HepG2 (cell line): ENCODE measurements at regions not wholly inside any gene's neighbourhood (a gene's known extent, or its start where the extent isn't known, plus 50 kb on each side); places are given as distances from the start of the nearest gene placed in this dataset.
"Not testable (repeated sequence)": the region's sequence is repeated elsewhere in the genome, so short reads cannot be mapped to it uniquely, and the experiment has no call there.

Experiments
- ATAC-seq: fragments of 200-7000 bp; cut with Tn5 transposase; 3 replicates; pipeline ENCODE4 v1.9.1; 2020; ENCODE audit warnings: mild to moderate bottlenecking, moderate library complexity
- BruUV-seq: library from RNA; stranded (reverse); fragments of 400-500 nt; replicated peaks from 2 replicates; lab custom pipeline; 2021; lab: Mats Ljungman, UMichigan
- CTCF ChIA-PET: fragments of 300-600 bp; formaldehyde crosslinking; extraction: SDS; loops from one replicate; lab custom pipeline; 2021; ENCODE audit warnings: low total read pairs, inconsistent platforms, low intra/inter-chr PET ratio; lab: Yijun Ruan, JAX
- POLR2A ChIA-PET: fragments of 350-600 bp; sonication (Branson Sonifier 250); formaldehyde crosslinking; loops from one replicate; lab custom pipeline; 2020; ENCODE audit warnings: antibody characterized with exemption, inconsistent platforms; lab: Yijun Ruan, JAX
- DNase-seq: peaks from one replicate; pipeline ENCODE4 v3.0.0-alpha.2; 2015; ENCODE audit warnings: low spot score
- FAIRE-seq: peaks from 3 replicates; lab custom pipeline; 2011; peaks lifted over from hg19 to GRCh38; lab: Jason Lieb, UNC
- H2AFZ ChIP-seq: one replicate; pipeline ENCODE4 v1.6.1; 2011; ENCODE audit warnings: low read length, inconsistent platforms
- H3K27ac ChIP-seq: fragments of 300-600 bp; 3 replicates; pipeline ENCODE4 v1.8.0; 2011; ENCODE audit warnings: mixed run types, mild to moderate bottlenecking, mixed read lengths, low read length, inconsistent platforms; ENCODE audit not compliant: insufficient read depth; ENCODE audit errors: extremely low read length
- H3K27me3 ChIP-seq, 2 experiments: fragments of 200-600 bp in 1 of 2; 2 replicates in 1 of 2; 3 replicates in 1 of 2; pipeline versions ENCODE4 v1.6.0 to v1.8.0; 2011; ENCODE audit warnings: low read length in 2 of 2, mild to moderate bottlenecking in 2 of 2, moderate library complexity in 2 of 2, inconsistent platforms in 1 of 2; ENCODE audit not compliant: insufficient read depth in 2 of 2, control insufficient read depth in 1 of 2
- H3K36me3 ChIP-seq, 2 experiments: fragments of 200-600 bp in 1 of 2; replicated peaks in 1 of 2; 2 replicates in 1 of 2; 3 replicates in 1 of 2; pipeline versions ENCODE4 v1.5.1 to v1.8.0; 2011; ENCODE audit warnings: low read length in 2 of 2, inconsistent platforms in 1 of 2; ENCODE audit not compliant: insufficient read depth in 2 of 2, control insufficient read depth in 1 of 2
- H3K4me1 ChIP-seq: 2 replicates; pipeline ENCODE4 v1.5.1; 2012; ENCODE audit warnings: low read length, inconsistent platforms; ENCODE audit not compliant: insufficient read depth
- H3K4me2 ChIP-seq: 2 replicates; pipeline ENCODE4 v1.6.0; 2011; ENCODE audit warnings: low read depth, low read length, inconsistent platforms
- H3K4me3 ChIP-seq, 3 experiments: fragments of 200-600 bp in 1 of 3; sonication (generic), shearing (Covaris generic) in 1 of 3; replicated peaks in 1 of 3; 2 replicates each; pipeline ENCODE4 v1.5.1; 2011 to 2016; ENCODE audit warnings: low read length in 3 of 3, inconsistent platforms in 2 of 3, low read depth in 2 of 3, mild to moderate bottlenecking in 2 of 3, control low read depth in 1 of 3, mixed read lengths in 1 of 3; ENCODE audit not compliant: insufficient read depth in 1 of 3
- H3K79me2 ChIP-seq: one replicate; pipeline ENCODE4 v1.6.1; 2011; ENCODE audit warnings: low read length, inconsistent platforms; ENCODE audit not compliant: insufficient read depth
- H3K9ac ChIP-seq: 2 replicates; pipeline ENCODE4 v1.6.0; 2011; ENCODE audit warnings: mild to moderate bottlenecking, low read depth, low read length, inconsistent platforms; ENCODE audit not compliant: insufficient read depth
- H3K9me3 ChIP-seq: 2 replicates; pipeline ENCODE4 v1.5.1; 2012; ENCODE audit warnings: mild to moderate bottlenecking, low read length
- H4K20me1 ChIP-seq: 2 replicates; pipeline ENCODE4 v1.6.0; 2011; ENCODE audit warnings: inconsistent platforms, mild to moderate bottlenecking, low read length, moderate library complexity; ENCODE audit not compliant: insufficient read depth
- HNRNPK ChIP-seq: fragments of 200-400 bp; formaldehyde crosslinking; IDR thresholded peaks from 2 replicates; pipeline ENCODE4 v1.6.1; 2018; ENCODE audit warnings: low read length, low read depth, moderate library complexity, mild to moderate bottlenecking; ENCODE audit not compliant: poor library complexity, severe bottlenecking
- PCBP1 ChIP-seq: fragments of 200-400 bp; formaldehyde crosslinking; IDR thresholded peaks from 2 replicates; pipeline ENCODE4 v1.6.1; 2017; ENCODE audit warnings: mild to moderate bottlenecking, low read depth, low read length, borderline replicate concordance
- WGBS: methylation state at CpG from one replicate; pipeline ENCODE4 v1.1.6; 2017; ENCODE audit warnings: low lambda C conversion rate; 5-methylcytosine and 5-hydroxymethylcytosine counted together
- in situ Hi-C: cut with HindIII; loops from 2 replicates; pipeline ENCODE4 v1.10.0; 2017; ENCODE audit warnings: low pct_unique_long_range_greater_than_20kb; ENCODE audit not compliant: extremely low pct_ligation_motif_present
- intact Hi-C: fragments of 100-400 bp; cut with micrococcal nuclease; formaldehyde crosslinking; loops from one replicate; pipeline ENCODE4 v1.10.0; 2022; ENCODE audit not compliant: unreplicated experiment

DNA sequence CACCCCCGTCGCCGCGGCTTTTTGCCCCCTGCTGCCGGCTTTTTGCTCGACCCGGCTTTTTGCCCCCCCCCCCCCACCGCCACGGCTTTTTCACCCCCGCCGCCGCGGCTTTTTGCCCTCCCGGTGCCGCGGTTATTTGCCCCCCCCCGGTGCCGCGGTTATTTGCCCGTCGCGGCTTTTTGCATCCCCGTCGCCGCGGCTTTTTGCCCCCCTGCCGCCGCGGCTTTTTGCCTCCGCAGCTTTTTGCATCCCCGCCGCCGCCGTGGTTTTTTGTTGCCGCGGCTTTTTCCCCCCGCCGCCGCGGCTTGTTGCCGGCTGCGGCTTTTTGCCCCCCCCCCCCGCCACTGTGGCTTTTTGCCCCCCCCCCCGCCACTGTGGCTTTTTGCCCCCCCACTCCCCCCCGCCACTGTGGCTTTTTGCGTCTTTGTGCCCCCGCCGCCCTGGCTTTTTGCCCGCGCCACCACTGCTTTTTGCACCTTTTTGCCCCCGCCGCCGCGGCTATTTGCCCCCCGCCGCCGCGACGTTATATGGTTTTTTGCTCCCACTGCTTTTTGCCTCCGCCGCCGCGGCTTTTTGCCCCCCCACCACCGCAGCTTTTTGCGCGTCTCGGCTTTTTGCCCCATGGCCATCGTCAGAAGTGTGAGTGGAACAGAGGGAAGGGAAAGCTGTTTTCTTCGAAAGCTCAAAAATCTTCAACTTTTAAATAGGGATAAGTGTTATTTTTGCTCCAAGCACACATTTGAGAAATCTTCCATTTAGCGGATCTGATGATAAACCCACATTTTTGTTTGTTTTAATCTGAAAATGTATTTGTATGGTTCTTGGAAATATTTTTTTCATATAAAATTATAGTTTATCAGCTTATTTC lies 2787.6 kb downstream of the RPIA start:
- TF ChIP-seq PCBP1 (0 out of 2 replicates have a peak, but pooled peaks have one; percentile 16), HNRNPK (peak; percentile 72)
- 9% methylated on average over 70 of the region's 70 CpGs for WGBS
- H3K79me2 ChIP-seq: not testable (repeated sequence)

DNA sequence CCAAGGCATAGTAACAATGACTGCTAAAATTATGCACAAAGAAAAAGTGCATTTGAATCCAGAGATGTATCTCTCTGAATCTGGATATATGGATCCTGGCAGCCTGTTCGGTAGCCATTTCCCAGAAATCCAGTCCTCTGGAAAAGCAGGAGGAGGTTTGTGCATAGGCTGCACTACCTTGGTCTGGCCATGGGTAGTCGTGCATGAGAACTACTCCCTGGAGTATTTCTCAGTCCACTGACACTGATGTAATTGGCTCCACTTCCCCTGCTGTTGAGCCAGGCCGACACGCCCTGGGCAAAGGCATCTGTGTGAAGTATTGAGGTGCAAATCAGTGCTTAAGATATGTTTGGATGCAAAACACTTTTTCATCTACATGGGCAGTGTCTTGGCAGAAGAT lies 2793.8 kb downstream of the RPIA start:
- H3K27ac ChIP-seq, H3K9ac ChIP-seq, BruUV-seq, H4K20me1 ChIP-seq, POLR2A ChIA-PET, H3K9me3 ChIP-seq, H3K4me1 ChIP-seq, H2AFZ ChIP-seq, H3K27me3 ChIP-seq, H3K4me2 ChIP-seq, ATAC-seq, FAIRE-seq, DNase-seq, in situ Hi-C loops, H3K36me3 ChIP-seq, CTCF ChIA-PET, H3K79me2 ChIP-seq, intact Hi-C loops, H3K4me3 ChIP-seq: not testable (repeated sequence)
- 3% methylated on average over 4 of the region's 4 CpGs for WGBS

More for the DNA sequence above, 2787.6 kb downstream of the RPIA start:
- intact Hi-C loops, DNase-seq, BruUV-seq, H3K9me3 ChIP-seq, CTCF ChIA-PET, ATAC-seq, H3K36me3 ChIP-seq, FAIRE-seq, POLR2A ChIA-PET, H3K9ac ChIP-seq, in situ Hi-C loops, H4K20me1 ChIP-seq, H3K27ac ChIP-seq, H3K4me1 ChIP-seq, H2AFZ ChIP-seq: not testable (repeated sequence)
- Histone ChIP-seq H3K27me3 (peaks cover 7 to 25% of the 10 kb centered on the region in 2 experiments; a peak in 3 of 5 replicates), H3K4me3 (peak overlapping the region; percentile 56 to 90 (median 70); a peak in 5 of 6 replicates), H3K4me2 (peak overlapping the region; percentile 71)

DNA sequence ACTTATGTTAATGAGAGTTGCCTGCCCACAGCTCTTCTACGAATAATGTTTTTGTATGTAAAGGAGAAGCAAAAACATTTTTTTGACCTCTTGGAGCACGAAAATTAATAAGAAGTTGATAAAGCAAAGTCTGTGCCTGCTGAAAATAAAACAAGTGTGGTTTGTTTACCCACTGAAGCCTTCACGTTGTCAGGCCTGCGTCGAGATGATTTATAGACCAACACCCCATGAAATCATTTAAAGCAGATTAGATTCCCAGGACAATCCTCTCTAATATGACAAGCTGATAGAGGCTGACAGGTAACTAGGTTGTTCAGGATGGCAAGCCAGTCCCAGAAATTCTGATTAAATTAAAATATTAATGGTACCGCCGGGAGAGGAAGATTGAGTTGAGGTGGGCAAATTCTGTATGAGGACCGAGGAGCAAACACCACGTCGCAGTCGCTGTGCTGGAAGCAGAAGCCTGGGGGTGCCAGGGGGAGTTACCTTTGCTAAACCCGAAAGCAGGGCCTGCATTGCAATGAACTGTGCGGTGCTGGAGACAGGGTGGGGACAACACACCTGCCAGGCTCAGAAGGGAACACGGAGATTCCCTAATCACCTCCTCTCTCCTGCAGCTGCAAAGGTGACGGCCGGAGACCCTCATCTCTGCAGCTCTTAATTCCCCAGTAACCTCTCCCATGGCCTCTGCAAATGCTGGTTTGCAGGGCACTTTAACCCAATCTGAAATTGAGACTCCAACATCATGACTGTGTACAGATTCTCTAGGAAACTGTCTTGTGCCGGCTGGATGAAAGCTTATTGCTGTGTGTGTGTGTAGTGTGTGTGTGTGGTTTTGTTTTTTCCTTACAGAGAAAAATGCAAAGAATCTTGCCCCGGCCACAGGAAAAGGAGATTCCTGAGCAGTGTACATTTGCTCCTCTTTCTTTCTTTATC lies 2805.9 kb downstream of the RPIA start:
- H4K20me1 ChIP-seq, POLR2A ChIA-PET, H3K4me1 ChIP-seq, in situ Hi-C loops, intact Hi-C loops, H2AFZ ChIP-seq, BruUV-seq, H3K9me3 ChIP-seq, H3K4me3 ChIP-seq, DNase-seq, H3K79me2 ChIP-seq, H3K27me3 ChIP-seq, H3K36me3 ChIP-seq, CTCF ChIA-PET, H3K4me2 ChIP-seq, H3K27ac ChIP-seq, H3K9ac ChIP-seq, FAIRE-seq: not testable (repeated sequence)
- WGBS: 34% methylated on average over 9 of the region's 18 CpGs
- peak; percentile 57 for ATAC-seq
